CD14-positive monocyte (primary cell): ENCODE measurements at regions not wholly inside any gene's neighbourhood (a gene's known extent, or its start where the extent isn't known, plus 50 kb on each side); places are given as distances from the start of the nearest gene placed in this dataset.

ENCODE experiments used
- DNase-seq, 3 donors: peaks; one replicate each; pipeline ENCODE4 v3.0.0-alpha.2; 2011 to 2022
- H2AFZ ChIP-seq: 2 replicates; pipeline ENCODE4 v1.6.0; 2012; ENCODE audit warnings: mild to moderate bottlenecking, low read depth, low read length, inconsistent platforms; ENCODE audit not compliant: insufficient read depth, poor library complexity, severe bottlenecking
- H3K27ac ChIP-seq, 2 donors: 1 replicate in 1 of 2; 2 replicates in 1 of 2; pipeline ENCODE4 v1.5.1; 2012 to 2013; ENCODE audit warnings: low read length in 2 of 2, control low read depth in 1 of 2, inconsistent platforms in 1 of 2, low read depth in 1 of 2, mild to moderate bottlenecking in 1 of 2
- H3K27me3 ChIP-seq, 2 donors: one replicate each; pipeline versions ENCODE4 v1.6.0 to v1.6.1; 2011 to 2013; ENCODE audit warnings: low read length in 2 of 2; ENCODE audit not compliant: control insufficient read depth in 2 of 2, insufficient read depth in 2 of 2
- H3K36me3 ChIP-seq, 2 donors: replicated peaks in 1 of 2; 1 replicate in 1 of 2; 2 replicates in 1 of 2; pipeline versions ENCODE4 v1.5.1 to v1.6.1; 2012 to 2013; ENCODE audit warnings: low read length in 2 of 2, control low read depth in 1 of 2, inconsistent platforms in 1 of 2, mild to moderate bottlenecking in 1 of 2; ENCODE audit not compliant: insufficient read depth in 2 of 2, control insufficient read depth in 1 of 2
- H3K4me1 ChIP-seq, 2 donors: 1 replicate in 1 of 2; 2 replicates in 1 of 2; pipeline versions ENCODE4 v1.5.1 to v1.6.1; 2012 to 2013; ENCODE audit warnings: low read length in 2 of 2, control low read depth in 1 of 2, inconsistent platforms in 1 of 2, mild to moderate bottlenecking in 1 of 2, moderate library complexity in 1 of 2; ENCODE audit not compliant: insufficient read depth in 2 of 2, control insufficient read depth in 1 of 2
- H3K4me2 ChIP-seq: replicated peaks from 2 replicates; pipeline ENCODE3; 2012; ENCODE audit warnings: low read length, moderate library complexity, mild to moderate bottlenecking; ENCODE audit not compliant: poor library complexity, severe bottlenecking; ENCODE audit errors: extremely low read depth
- H3K4me3 ChIP-seq, 3 experiments: fragments of 200-600 bp in 1 of 3; sonication (generic) in 1 of 3; replicated peaks in 1 of 3; 1 replicate in 2 of 3; 2 replicates in 1 of 3; pipeline ENCODE4 v1.5.1; 2011 to 2013; ENCODE audit warnings: low read length in 3 of 3, mild to moderate bottlenecking in 3 of 3, control low read depth in 2 of 3, low read depth in 2 of 3, inconsistent platforms in 1 of 3, moderate library complexity in 1 of 3
- H3K79me2 ChIP-seq: 2 replicates; pipeline ENCODE4 v1.6.0; 2012; ENCODE audit warnings: mild to moderate bottlenecking, control low read depth, inconsistent platforms, low read length, moderate library complexity; ENCODE audit not compliant: insufficient read depth
- H3K9ac ChIP-seq: 2 replicates; pipeline ENCODE4 v1.6.0; 2017; ENCODE audit warnings: low read length, mild to moderate bottlenecking; ENCODE audit not compliant: insufficient read depth, poor library complexity, severe bottlenecking
- H3K9me3 ChIP-seq, 2 donors: replicated peaks in 1 of 2; 1 replicate in 1 of 2; 2 replicates in 1 of 2; pipeline versions ENCODE4 v1.5.1 to v1.6.1; 2012 to 2013; ENCODE audit warnings: low read length in 2 of 2, control low read depth in 1 of 2; ENCODE audit not compliant: control insufficient read depth in 1 of 2, insufficient read depth in 1 of 2
- H4K20me1 ChIP-seq: 2 replicates; pipeline ENCODE4 v1.6.0; 2012; ENCODE audit warnings: mild to moderate bottlenecking, low read length, control low read depth, moderate library complexity; ENCODE audit not compliant: insufficient read depth
- H3K27ac Mint-ChIP-seq, 7 donors: one replicate each; pipeline ENCODE4 v1.8.0; 2020; ENCODE audit warnings: mild to moderate bottlenecking in 7 of 7, mixed read lengths in 7 of 7, moderate library complexity in 6 of 7, inconsistent platforms in 2 of 7
- H3K27me3 Mint-ChIP-seq, 3 donors: one replicate each; pipeline ENCODE4 v1.8.0; 2021 to 2022; ENCODE audit warnings: low read depth in 3 of 3, mild to moderate bottlenecking in 3 of 3, mixed read lengths in 3 of 3, moderate library complexity in 3 of 3, inconsistent platforms in 1 of 3
- H3K36me3 Mint-ChIP-seq, 2 donors: one replicate each; pipeline ENCODE4 v1.8.0; 2020; ENCODE audit warnings: mixed read lengths in 2 of 2, inconsistent platforms in 1 of 2, mild to moderate bottlenecking in 1 of 2
- H3K4me1 Mint-ChIP-seq: one replicate; pipeline ENCODE4 v1.8.0; 2020; ENCODE audit warnings: mild to moderate bottlenecking, mixed read lengths
- H3K4me3 Mint-ChIP-seq, 2 donors: one replicate each; pipeline ENCODE4 v1.8.0; 2020; ENCODE audit warnings: mild to moderate bottlenecking in 2 of 2, mixed read lengths in 2 of 2, moderate library complexity in 1 of 2
- H3K9me3 Mint-ChIP-seq, 7 donors: one replicate each; pipeline ENCODE4 v1.8.0; 2020 to 2022; ENCODE audit warnings: mixed read lengths in 7 of 7, mild to moderate bottlenecking in 6 of 7, moderate library complexity in 6 of 7, inconsistent platforms in 2 of 7
- CTCF ChIP-seq: fragments of 200-600 bp; IDR thresholded peaks from one replicate; pipeline ENCODE4 v1.8.0; 2022; ENCODE audit warnings: antibody characterized with exemption, mild to moderate bottlenecking
- WGBS: methylation state at CpG from one replicate; pipeline ENCODE4 v1.1.5; 2013; ENCODE audit warnings: missing lambda C conversion rate; ENCODE audit not compliant: insufficient coverage; 5-methylcytosine and 5-hydroxymethylcytosine counted together
- intact Hi-C, 2 donors: fragments of 100-400 bp; cut with micrococcal nuclease; formaldehyde crosslinking; loops; one replicate each; pipeline versions ENCODE4 v1.15.0 to v1.15.1; 2023

- no peak for TF ChIP-seq CTCF
- Histone ChIP-seq H3K9me3 (peaks cover 0 to under 1% of the 10 kb centered on the region in 2 donors), H3K4me1 (peaks cover 78 to 81% of the 10 kb centered on the region in 2 donors), H3K4me3 (no peak overlapping the region), H3K27me3 (no peaks in the 10 kb centered on the region), H3K9ac (no peak overlapping the region), H2AFZ (peak overlapping the region; percentile 11), H3K27ac (peak overlapping the region in 1 of 2 donors; percentile 40), H4K20me1 (no peaks in the 10 kb centered on the region), H3K79me2 (peaks cover 7% of the 10 kb centered on the region), H3K36me3 (no peaks in the 10 kb centered on the region), H3K4me2 (no peak overlapping the region)
- Mint-ChIP-seq H3K27me3 (peaks cover 0 to 4% (median 1%) of the 10 kb centered on the region in 3 donors), H3K27ac (no peak overlapping the region), H3K9me3 (peaks cover 0 to 3% (median 0%) of the 10 kb centered on the region in 7 donors), H3K4me1 (peaks cover 86% of the 10 kb centered on the region), H3K36me3 (peaks cover 0 to 2% of the 10 kb centered on the region in 2 donors), H3K4me3 (no peak overlapping the region)
- DNase-seq = no peak
- 79% methylated on average over 9 of the region's 12 CpGs for whole genome bisulfite sequencing
- intact Hi-C loops = loop anchor here (5.0 to 10.0 kb wide), 2 partner anchors 151 to 357 kb away; no protein-coding TSS in a partner anchor
Measured at GRCh38 chr2:43125090-43125998, 101.1 kb downstream of the ZFP36L2 start.

- Mint-ChIP-seq H3K9me3 (peaks cover 0 to 3% (median 2%) of the 10 kb centered on the region in 7 donors), H3K36me3 (peaks cover 0 to 2% of the 10 kb centered on the region in 2 donors), H3K4me1 (peaks cover 79% of the 10 kb centered on the region), H3K27me3 (peaks cover 0 to 2% (median 1%) of the 10 kb centered on the region in 3 donors), H3K4me3 (no peak overlapping the region), H3K27ac (peak overlapping the region in 1 of 7 donors; percentile 74)
- peak overlapping the region; percentile 11 for H2AFZ ChIP-seq
- H3K36me3 ChIP-seq = no peaks in the 10 kb centered on the region
- H4K20me1 ChIP-seq = no peaks in the 10 kb centered on the region
- peak overlapping the region in 1 of 2 donors; percentile 40 for H3K27ac ChIP-seq
- peaks cover under 1 to 6% of the 10 kb centered on the region in 2 donors for H3K9me3 ChIP-seq
- no peaks in the 10 kb centered on the region for H3K27me3 ChIP-seq
- WGBS = 0% methylated on average over 2 of the region's 8 CpGs
- intact Hi-C loops = loop anchor here (5.0 to 10.0 kb wide), 2 partner anchors 150 to 358 kb away; no protein-coding TSS in a partner anchor
- H3K9ac ChIP-seq = no peak overlapping the region
- DNase-seq = peak in 1 of 3 donors; percentile 27
- no peak overlapping the region for H3K4me2 ChIP-seq
- H3K4me3 ChIP-seq = no peak overlapping the region
- H3K4me1 ChIP-seq = peaks cover 71 to 74% of the 10 kb centered on the region in 2 donors
- TF ChIP-seq CTCF = no peak
- peaks cover 5% of the 10 kb centered on the region for H3K79me2 ChIP-seq
Measured at GRCh38 chr2:43124687-43125057, 101.7 kb downstream of the ZFP36L2 start.
